AG10803 (cell line): ENCODE measurements at regions not wholly inside any gene's neighbourhood (a gene's known extent, or its start where the extent isn't known, plus 50 kb on each side); places are given as distances from the start of the nearest gene placed in this dataset.

Experiments used
- DNase-seq: peaks from one replicate; pipeline ENCODE4 v3.0.0; 2010; ENCODE audit warnings: low read depth
- H3K4me3 ChIP-seq: 2 replicates; pipeline ENCODE4 v1.5.1; 2011; ENCODE audit warnings: mild to moderate bottlenecking, low read length, control low read depth
- CTCF ChIP-seq: conservative IDR thresholded peaks from 2 replicates; pipeline ENCODE4 v1.5.1; 2011; ENCODE audit warnings: mild to moderate bottlenecking, low read length, control low read depth, inconsistent platforms

GRCh38 chr4:163852246-163852645, 357.8 kb downstream of the TMA16 start:
- H3K4me3 ChIP-seq: no peak overlapping the region
- no peak for DNase-seq
- no peak for TF ChIP-seq CTCF

GRCh38 chr4:163857903-163858302, 363.4 kb downstream of the TMA16 start:
- H3K4me3 ChIP-seq: no peak overlapping the region
- no peak for DNase-seq
- no peak for TF ChIP-seq CTCF

GRCh38 chr4:163858515-163858914, 364.0 kb downstream of the TMA16 start:
- no peak for DNase-seq
- no peak overlapping the region for H3K4me3 ChIP-seq
- TF ChIP-seq CTCF: no peak

GRCh38 chr4:163863082-163863481, 368.6 kb downstream of the TMA16 start:
- no peak for TF ChIP-seq CTCF
- H3K4me3 ChIP-seq: no peak overlapping the region
- no peak for DNase-seq

- no peak for DNase-seq
- no peak overlapping the region for H3K4me3 ChIP-seq
- no peak for TF ChIP-seq CTCF
Observed at GRCh38 chr4:163865010-163865409, 370.5 kb downstream of the TMA16 start.

GRCh38 chr4:163866728-163867315, 372.3 kb downstream of the TMA16 start:
- DNase-seq: no peak
- no peak for TF ChIP-seq CTCF
- H3K4me3 ChIP-seq: no peak overlapping the region

GRCh38 chr4:163868445-163868844, 374.0 kb downstream of the TMA16 start:
- DNase-seq: no peak
- no peak overlapping the region for H3K4me3 ChIP-seq
- TF ChIP-seq CTCF: no peak
